IMR-90 (cell line): ENCODE measurements at regions not wholly inside any gene's neighbourhood (a gene's known extent, or its start where the extent isn't known, plus 50 kb on each side); places are given as distances from the start of the nearest gene placed in this dataset.

Experiments used
- ATAC-seq: fragments of 200-7000 bp; cut with Tn5 transposase; 2 replicates; pipeline ENCODE4 v1.9.1; 2020; ENCODE audit warnings: low read depth, mild to moderate bottlenecking, moderate library complexity
- BruUV-seq: library from RNA; stranded (reverse); fragments of 400-500 nt; replicated peaks from 2 replicates; lab custom pipeline; 2021; lab: Mats Ljungman, UMichigan
- CTCF ChIA-PET: fragments of 300-600 bp; formaldehyde crosslinking; extraction: SDS; loops from one replicate; lab custom pipeline; 2021; ENCODE audit warnings: antibody characterized with exemption; lab: Yijun Ruan, JAX
- POLR2A ChIA-PET: fragments of 300-600 bp; sonication (Branson Sonifier 250); formaldehyde crosslinking; loops from one replicate; lab custom pipeline; 2022; ENCODE audit warnings: antibody characterized with exemption; ENCODE audit not compliant: unreplicated experiment; lab: Charles Lee
- DNase-seq: peaks from one replicate; pipeline ENCODE4 v3.0.0; 2013
- H2AFZ ChIP-seq: replicated peaks from 2 replicates; pipeline ENCODE3; 2013; ENCODE audit warnings: low read length, mild to moderate bottlenecking; ENCODE audit not compliant: poor library complexity
- H2AK5ac ChIP-seq: 2 replicates; pipeline ENCODE4 v1.6.1; 2013; ENCODE audit warnings: low read depth, low read length, inconsistent platforms
- H2AK9ac ChIP-seq: replicated peaks from 2 replicates; pipeline ENCODE3; 2013; ENCODE audit warnings: mild to moderate bottlenecking, low read depth, low read length, moderate library complexity; ENCODE audit not compliant: poor library complexity
- H2BK120ac ChIP-seq: 2 replicates; pipeline ENCODE4 v1.6.1; 2013; ENCODE audit warnings: low read depth, low read length, inconsistent platforms
- H2BK15ac ChIP-seq: 3 replicates; pipeline ENCODE4 v1.6.1; 2013; ENCODE audit warnings: low read depth, low read length, inconsistent platforms
- H2BK20ac ChIP-seq: 2 replicates; pipeline ENCODE4 v1.6.1; 2013; ENCODE audit warnings: low read depth, mild to moderate bottlenecking, inconsistent platforms, low read length, moderate library complexity
- H2BK5ac ChIP-seq: 2 replicates; pipeline ENCODE4 v1.6.1; 2013; ENCODE audit warnings: mild to moderate bottlenecking, low read depth, low read length, inconsistent platforms; ENCODE audit not compliant: poor library complexity, severe bottlenecking
- H3K14ac ChIP-seq: replicated peaks from 2 replicates; pipeline ENCODE4 v1.6.1; 2013; ENCODE audit warnings: low read depth, low read length, inconsistent platforms
- H3K18ac ChIP-seq: 2 replicates; pipeline ENCODE4 v1.6.1; 2013; ENCODE audit warnings: low read depth, low read length, control low read depth
- H3K23ac ChIP-seq: 2 replicates; pipeline ENCODE4 v1.6.1; 2013; ENCODE audit warnings: low read depth, low read length, inconsistent platforms
- H3K27ac ChIP-seq: 2 replicates; pipeline ENCODE4 v1.5.1; 2013; ENCODE audit warnings: mild to moderate bottlenecking, control low read depth, low read length; ENCODE audit not compliant: insufficient read depth
- H3K27me3 ChIP-seq: 2 replicates; pipeline ENCODE4 v1.6.1; 2013; ENCODE audit warnings: low read length; ENCODE audit not compliant: control insufficient read depth, insufficient read depth
- H3K36me3 ChIP-seq: 2 replicates; pipeline ENCODE4 v1.6.1; 2013; ENCODE audit warnings: low read length, mixed read lengths; ENCODE audit not compliant: control insufficient read depth, insufficient read depth
- H3K4ac ChIP-seq: 2 replicates; pipeline ENCODE4 v1.6.1; 2013; ENCODE audit warnings: low read depth, low read length, inconsistent platforms
- H3K4me1 ChIP-seq: 2 replicates; pipeline ENCODE4 v1.6.1; 2013; ENCODE audit warnings: low read length, mixed read lengths; ENCODE audit not compliant: control insufficient read depth, insufficient read depth
- H3K4me2 ChIP-seq: 2 replicates; pipeline ENCODE4 v1.6.1; 2013; ENCODE audit warnings: low read depth, mild to moderate bottlenecking, control low read depth, low read length, moderate library complexity
- H3K4me3 ChIP-seq: 2 replicates; pipeline ENCODE4 v1.5.1; 2013; ENCODE audit warnings: low read depth, mild to moderate bottlenecking, control low read depth, low read length, moderate library complexity; ENCODE audit not compliant: insufficient read depth
- H3K56ac ChIP-seq: 2 replicates; pipeline ENCODE4 v1.6.1; 2013; ENCODE audit warnings: low read length, inconsistent platforms; ENCODE audit not compliant: insufficient read depth; ENCODE audit errors: extremely low read depth
- H3K79me1 ChIP-seq, 2 experiments: 2 replicates each; pipeline ENCODE4 v1.6.1; 2013; ENCODE audit warnings: low read length in 2 of 2, inconsistent platforms in 1 of 2, low read depth in 1 of 2
- H3K9ac ChIP-seq: 2 replicates; pipeline ENCODE4 v1.6.1; 2013; ENCODE audit warnings: low read depth, low read length, control low read depth
- H3K9me1 ChIP-seq: 2 replicates; pipeline ENCODE4 v1.6.1; 2013; ENCODE audit warnings: low read length, inconsistent platforms; ENCODE audit not compliant: insufficient read depth
- H3K9me3 ChIP-seq: 2 replicates; pipeline ENCODE4 v1.6.1; 2013; ENCODE audit warnings: low read length; ENCODE audit not compliant: control insufficient read depth, insufficient read depth
- H4K20me1 ChIP-seq: 2 replicates; pipeline ENCODE4 v1.6.1; 2013; ENCODE audit warnings: low read length, inconsistent platforms; ENCODE audit not compliant: insufficient read depth
- H4K5ac ChIP-seq: 2 replicates; pipeline ENCODE4 v1.6.1; 2013; ENCODE audit warnings: mild to moderate bottlenecking, low read depth, low read length, control low read depth
- H4K8ac ChIP-seq, 2 experiments: 2 replicates each; pipeline ENCODE4 v1.6.1; 2013; ENCODE audit warnings: low read depth in 2 of 2, low read length in 2 of 2, control low read depth in 1 of 2, inconsistent platforms in 1 of 2
- H4K91ac ChIP-seq: 2 replicates; pipeline ENCODE4 v1.6.1; 2013; ENCODE audit warnings: low read depth, low read length, inconsistent platforms; ENCODE audit not compliant: insufficient read depth
- CEBPB ChIP-seq: IDR thresholded peaks from 2 replicates; pipeline ENCODE4 v1.6.1; 2012; ENCODE audit warnings: low read depth, low read length, improper control_type of control experiment
- CHD1 ChIP-seq: IDR thresholded peaks from 2 replicates; pipeline ENCODE4 v1.6.1; 2012; ENCODE audit warnings: low read depth, low read length, improper control_type of control experiment
- CTCF ChIP-seq: conservative IDR thresholded peaks from 2 replicates; pipeline ENCODE4 v1.5.1; 2012; ENCODE audit warnings: mild to moderate bottlenecking, low read depth, low read length, improper control_type of control experiment
- ELK1 ChIP-seq: fragments of 150-350 bp; IDR thresholded peaks from 2 replicates; pipeline ENCODE4 v1.6.1; 2016; ENCODE audit warnings: low read depth, mild to moderate bottlenecking, low read length, moderate library complexity, borderline replicate concordance
- MAFK ChIP-seq: IDR thresholded peaks from 2 replicates; pipeline ENCODE4 v1.6.1; 2012; ENCODE audit warnings: low read depth, low read length, improper control_type of control experiment
- MAZ ChIP-seq: IDR thresholded peaks from 2 replicates; pipeline ENCODE4 v1.6.1; 2012; ENCODE audit warnings: low read depth, mild to moderate bottlenecking, low read length, improper control_type of control experiment, moderate library complexity, borderline replicate concordance
- MXI1 ChIP-seq: IDR thresholded peaks from 2 replicates; pipeline ENCODE4 v1.6.1; 2012; ENCODE audit warnings: low read depth, mild to moderate bottlenecking, low read length, moderate library complexity, borderline replicate concordance
- NFE2L2 ChIP-seq: fragments of 150-350 bp; IDR thresholded peaks from 2 replicates; pipeline ENCODE4 v1.6.1; 2016; ENCODE audit warnings: low read depth, mild to moderate bottlenecking, low read length
- RAD21 ChIP-seq: IDR thresholded peaks from 2 replicates; pipeline ENCODE4 v1.6.1; 2012; ENCODE audit warnings: low read length, improper control_type of control experiment
- RCOR1 ChIP-seq: IDR thresholded peaks from 2 replicates; pipeline ENCODE4 v1.6.1; 2012; ENCODE audit warnings: mild to moderate bottlenecking, low read length, improper control_type of control experiment; ENCODE audit not compliant: insufficient replicate concordance
- RFX5 ChIP-seq: IDR thresholded peaks from 2 replicates; pipeline ENCODE4 v1.8.0; 2012; ENCODE audit warnings: low read depth, mild to moderate bottlenecking, low read length, moderate library complexity
- SMC3 ChIP-seq: fragments of 150-350 bp; IDR thresholded peaks from 2 replicates; pipeline ENCODE4 v1.6.1; 2016; ENCODE audit warnings: low read depth, mild to moderate bottlenecking, antibody characterized with exemption, low read length, moderate library complexity
- dilution Hi-C: fragments of 300-500 bp; cut with HindIII; formaldehyde crosslinking; loops from one replicate; pipeline ENCODE4 v1.14.3; 2018; ENCODE audit warnings: low sequenced_read_pairs; ENCODE audit not compliant: unreplicated experiment
- in situ Hi-C: fragments of 300-500 bp; cut with MboI; formaldehyde crosslinking; loops from 3 replicates; pipeline ENCODE4 v1.14.3; 2019; ENCODE audit warnings: low sequenced_read_pairs, inconsistent platforms, mixed read lengths
- intact Hi-C: fragments of 100-400 bp; cut with micrococcal nuclease; formaldehyde crosslinking; loops from 2 replicates; pipeline ENCODE4 v1.10.0; 2022
- TF ChIP-seq, protein P1 (sequence below): fragments of 150-350 bp; IDR thresholded peaks from 2 replicates; pipeline ENCODE4 v1.6.1; 2017; ENCODE audit warnings: mild to moderate bottlenecking, antibody characterized with exemption, low read length, low read depth

GRCh38 chr2:142306131-142306530 lies 175.3 kb upstream of the LRP1B start:
- Histone ChIP-seq H4K5ac (no peak overlapping the region), H2AK5ac (no peak overlapping the region), H3K36me3 (no peaks in the 10 kb centered on the region), H2AK9ac (no peak overlapping the region), H3K9me1 (no peaks in the 10 kb centered on the region), H3K56ac (no peak overlapping the region), H3K27ac (no peak overlapping the region), H2BK120ac (no peak overlapping the region), H3K9me3 (peaks cover 4% of the 10 kb centered on the region), H3K9ac (no peak overlapping the region), H3K4me2 (no peak overlapping the region), H4K91ac (no peak overlapping the region), H3K79me1 (no peaks in the 10 kb centered on the region), H3K14ac (no peak overlapping the region), H3K4me3 (no peak overlapping the region), H2AFZ (no peak overlapping the region), H2BK5ac (no peak overlapping the region), H4K8ac (no peak overlapping the region), H3K4ac (no peak overlapping the region), H2BK20ac (no peak overlapping the region), H2BK15ac (no peak overlapping the region), H3K4me1 (no peaks in the 10 kb centered on the region), H3K18ac (no peak overlapping the region), H3K27me3 (no peaks in the 10 kb centered on the region), H3K23ac (no peak overlapping the region), H4K20me1 (no peaks in the 10 kb centered on the region)
- TF ChIP-seq, protein P1, sequence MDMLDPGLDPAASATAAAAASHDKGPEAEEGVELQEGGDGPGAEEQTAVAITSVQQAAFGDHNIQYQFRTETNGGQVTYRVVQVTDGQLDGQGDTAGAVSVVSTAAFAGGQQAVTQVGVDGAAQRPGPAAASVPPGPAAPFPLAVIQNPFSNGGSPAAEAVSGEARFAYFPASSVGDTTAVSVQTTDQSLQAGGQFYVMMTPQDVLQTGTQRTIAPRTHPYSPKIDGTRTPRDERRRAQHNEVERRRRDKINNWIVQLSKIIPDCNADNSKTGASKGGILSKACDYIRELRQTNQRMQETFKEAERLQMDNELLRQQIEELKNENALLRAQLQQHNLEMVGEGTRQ, result no peak
- TF ChIP-seq CHD1 (no peak), MXI1 (no peak), CEBPB (no peak), SMC3 (no peak), MAZ (no peak), RAD21 (no peak), RCOR1 (no peak), ELK1 (no peak), MAFK (no peak), RFX5 (no peak), CTCF (no peak), NFE2L2 (no peak)
- ChIA-PET POLR2A (no interaction called here), CTCF (no interaction called here)
- ATAC-seq, result no peak
- in situ Hi-C loops (no loop called here), dilution Hi-C loops (no loop called here), intact Hi-C loops (no loop called here)
- BruUV-seq, result no TSS peak
- no peak for DNase-seq
